ENCODE measurements at regions not wholly inside any gene's neighbourhood (a gene's known extent, or its start where the extent isn't known, plus 50 kb on each side); places are given as distances from the start of the nearest gene placed in this dataset.

DNA sequence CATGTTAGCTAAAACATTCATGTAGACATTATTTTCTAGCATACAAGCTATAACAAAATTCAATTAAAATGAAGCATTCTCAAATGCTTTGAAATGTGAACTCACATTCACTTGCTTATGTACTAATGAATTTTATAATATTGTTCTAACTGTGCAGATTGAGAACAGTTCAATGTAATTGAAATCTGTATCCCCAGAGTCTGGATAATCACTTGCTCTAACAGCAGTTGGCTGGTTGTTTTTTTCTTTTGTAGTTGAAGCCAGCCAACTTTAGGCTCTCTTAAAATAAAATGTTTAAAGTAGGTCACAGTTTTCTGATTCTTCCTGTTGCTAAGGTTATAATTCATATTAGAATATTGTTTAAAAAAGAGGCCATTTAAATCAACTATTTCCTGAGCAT, 438.9 kb downstream of the NAF1 start:
- TF ChIP-seq, protein P1, sequence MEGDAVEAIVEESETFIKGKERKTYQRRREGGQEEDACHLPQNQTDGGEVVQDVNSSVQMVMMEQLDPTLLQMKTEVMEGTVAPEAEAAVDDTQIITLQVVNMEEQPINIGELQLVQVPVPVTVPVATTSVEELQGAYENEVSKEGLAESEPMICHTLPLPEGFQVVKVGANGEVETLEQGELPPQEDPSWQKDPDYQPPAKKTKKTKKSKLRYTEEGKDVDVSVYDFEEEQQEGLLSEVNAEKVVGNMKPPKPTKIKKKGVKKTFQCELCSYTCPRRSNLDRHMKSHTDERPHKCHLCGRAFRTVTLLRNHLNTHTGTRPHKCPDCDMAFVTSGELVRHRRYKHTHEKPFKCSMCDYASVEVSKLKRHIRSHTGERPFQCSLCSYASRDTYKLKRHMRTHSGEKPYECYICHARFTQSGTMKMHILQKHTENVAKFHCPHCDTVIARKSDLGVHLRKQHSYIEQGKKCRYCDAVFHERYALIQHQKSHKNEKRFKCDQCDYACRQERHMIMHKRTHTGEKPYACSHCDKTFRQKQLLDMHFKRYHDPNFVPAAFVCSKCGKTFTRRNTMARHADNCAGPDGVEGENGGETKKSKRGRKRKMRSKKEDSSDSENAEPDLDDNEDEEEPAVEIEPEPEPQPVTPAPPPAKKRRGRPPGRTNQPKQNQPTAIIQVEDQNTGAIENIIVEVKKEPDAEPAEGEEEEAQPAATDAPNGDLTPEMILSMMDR (IDR thresholded peaks at IDR 0.05): no peak
- no peak for TF ChIP-seq POLR2AphosphoS5 (IDR thresholded peaks at IDR 0.05)
